ENCODE measurements at regions not wholly inside any gene's neighbourhood (a gene's known extent, or its start where the extent isn't known, plus 50 kb on each side); places are given as distances from the start of the nearest gene placed in this dataset.

GRCh38 chr1:222189218-222189617, 358.7 kb downstream of the HHIPL2 start:
- Histone ChIP-seq H3K27ac (ENCODE audit: low read depth, low read length) (no peak overlapping the region), H4K20me1 (ENCODE audit: control insufficient read depth, insufficient read depth, low read depth, low read length) (no peaks in the 10 kb centered on the region)

DNA sequence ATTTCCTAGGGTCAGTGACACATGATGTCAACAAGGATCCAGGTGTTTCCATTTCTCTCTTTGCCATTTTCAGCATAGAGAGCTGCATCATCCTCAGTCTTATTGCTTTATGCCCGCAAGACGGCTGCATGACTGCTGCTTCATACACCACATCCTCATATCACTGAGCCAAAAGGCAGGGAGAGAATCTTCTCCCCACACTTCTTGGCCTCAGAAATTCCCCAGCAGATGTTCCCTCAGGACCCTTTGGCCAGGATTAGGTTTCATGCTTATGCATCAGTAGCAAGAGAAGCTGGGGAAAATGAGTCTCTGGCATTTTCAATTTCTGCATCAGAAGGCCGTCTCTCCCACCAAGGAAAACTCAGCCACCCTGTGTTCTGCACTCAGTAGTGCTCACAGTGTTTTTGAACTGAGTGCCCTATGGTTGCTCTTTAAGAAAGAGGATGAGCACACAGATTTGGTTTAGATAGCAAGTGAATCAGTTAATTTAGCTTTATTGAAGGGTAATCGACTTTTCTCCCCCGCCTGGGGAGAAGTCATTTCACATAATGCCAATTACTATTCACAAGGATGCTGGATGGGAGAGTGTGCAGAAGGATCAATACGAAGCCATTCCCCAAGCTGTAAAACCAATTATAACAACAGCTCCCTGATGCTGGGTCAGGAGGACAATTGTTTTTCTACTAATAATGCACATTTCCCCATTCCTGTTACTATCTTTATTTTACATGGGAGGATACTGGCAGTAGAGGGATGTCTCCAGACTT, 360.2 kb downstream of the HHIPL2 start:
- Histone ChIP-seq H3K9me2 (replicated peaks; ENCODE audit: control insufficient read depth, low read length) (no peaks in the 10 kb centered on the region), H3K4me3 (ENCODE audit: low read length) (no peak overlapping the region), H3K27me3 (ENCODE audit: control insufficient read depth, low read length) (no peaks in the 10 kb centered on the region), H3K79me2 (ENCODE audit: control insufficient read depth, low read length) (no peaks in the 10 kb centered on the region), H3K27ac (ENCODE audit: low read depth, low read length) (no peak overlapping the region), H3K4me2 (ENCODE audit: low read length) (no peak overlapping the region), H4K20me1 (ENCODE audit: control insufficient read depth, insufficient read depth, low read depth, low read length) (no peaks in the 10 kb centered on the region), H3K4me1 (ENCODE audit: control insufficient read depth, low read length) (no peaks in the 10 kb centered on the region), H3F3A (ENCODE audit: control insufficient read depth, insufficient read depth) (no peaks in the 10 kb centered on the region), H3K36me3 (ENCODE audit: control insufficient read depth, low read length) (no peaks in the 10 kb centered on the region), H3K9me3 (ENCODE audit: control insufficient read depth, insufficient read depth, low read length) (no peaks in the 10 kb centered on the region)
- TF ChIP-seq, protein P1, sequence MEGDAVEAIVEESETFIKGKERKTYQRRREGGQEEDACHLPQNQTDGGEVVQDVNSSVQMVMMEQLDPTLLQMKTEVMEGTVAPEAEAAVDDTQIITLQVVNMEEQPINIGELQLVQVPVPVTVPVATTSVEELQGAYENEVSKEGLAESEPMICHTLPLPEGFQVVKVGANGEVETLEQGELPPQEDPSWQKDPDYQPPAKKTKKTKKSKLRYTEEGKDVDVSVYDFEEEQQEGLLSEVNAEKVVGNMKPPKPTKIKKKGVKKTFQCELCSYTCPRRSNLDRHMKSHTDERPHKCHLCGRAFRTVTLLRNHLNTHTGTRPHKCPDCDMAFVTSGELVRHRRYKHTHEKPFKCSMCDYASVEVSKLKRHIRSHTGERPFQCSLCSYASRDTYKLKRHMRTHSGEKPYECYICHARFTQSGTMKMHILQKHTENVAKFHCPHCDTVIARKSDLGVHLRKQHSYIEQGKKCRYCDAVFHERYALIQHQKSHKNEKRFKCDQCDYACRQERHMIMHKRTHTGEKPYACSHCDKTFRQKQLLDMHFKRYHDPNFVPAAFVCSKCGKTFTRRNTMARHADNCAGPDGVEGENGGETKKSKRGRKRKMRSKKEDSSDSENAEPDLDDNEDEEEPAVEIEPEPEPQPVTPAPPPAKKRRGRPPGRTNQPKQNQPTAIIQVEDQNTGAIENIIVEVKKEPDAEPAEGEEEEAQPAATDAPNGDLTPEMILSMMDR (IDR thresholded peaks at IDR 0.05; ENCODE audit: low read depth, low read length, poor library complexity, severe bottlenecking) = no peak
- TF ChIP-seq EZH2phosphoT487 (IDR thresholded peaks at IDR 0.05; ENCODE audit: borderline replicate concordance, low read length) = no peak

More at GRCh38 chr1:222189218-222189617, 358.7 kb downstream of the HHIPL2 start:
- H3K4me3 ChIP-seq (ENCODE audit: low read length) = no peak overlapping the region
- H3K36me3 ChIP-seq (ENCODE audit: control insufficient read depth, low read length) = no peaks in the 10 kb centered on the region
- H3K9me2 ChIP-seq (replicated peaks; ENCODE audit: control insufficient read depth, low read length) = no peaks in the 10 kb centered on the region
- H3K4me2 ChIP-seq (ENCODE audit: low read length) = no peak overlapping the region
- H3K79me2 ChIP-seq (ENCODE audit: control insufficient read depth, low read length) = no peaks in the 10 kb centered on the region
- no peaks in the 10 kb centered on the region for H3K27me3 ChIP-seq (ENCODE audit: control insufficient read depth, low read length)
- no peaks in the 10 kb centered on the region for H3F3A ChIP-seq (ENCODE audit: control insufficient read depth, insufficient read depth)
- TF ChIP-seq EZH2phosphoT487 (IDR thresholded peaks at IDR 0.05; ENCODE audit: borderline replicate concordance, low read length) = no peak
- TF ChIP-seq, protein P1 (IDR thresholded peaks at IDR 0.05; ENCODE audit: low read depth, low read length, poor library complexity, severe bottlenecking) = no peak
- H3K4me1 ChIP-seq (ENCODE audit: control insufficient read depth, low read length) = no peaks in the 10 kb centered on the region
- H3K9me3 ChIP-seq (ENCODE audit: control insufficient read depth, insufficient read depth, low read length) = no peaks in the 10 kb centered on the region

- TF ChIP-seq, protein P1 (IDR thresholded peaks at IDR 0.05; ENCODE audit: low read depth, low read length, poor library complexity, severe bottlenecking) = no peak
- TF ChIP-seq EZH2phosphoT487 (IDR thresholded peaks at IDR 0.05; ENCODE audit: borderline replicate concordance, low read length) = no peak
- Histone ChIP-seq H3K4me2 (ENCODE audit: low read length) (no peak overlapping the region), H3K27me3 (ENCODE audit: control insufficient read depth, low read length) (no peaks in the 10 kb centered on the region), H3F3A (ENCODE audit: control insufficient read depth, insufficient read depth) (no peaks in the 10 kb centered on the region), H3K27ac (ENCODE audit: low read depth, low read length) (no peak overlapping the region), H3K4me3 (ENCODE audit: low read length) (no peak overlapping the region), H3K9me3 (ENCODE audit: control insufficient read depth, insufficient read depth, low read length) (no peaks in the 10 kb centered on the region), H4K20me1 (ENCODE audit: control insufficient read depth, insufficient read depth, low read depth, low read length) (no peaks in the 10 kb centered on the region), H3K36me3 (ENCODE audit: control insufficient read depth, low read length) (no peaks in the 10 kb centered on the region), H3K4me1 (ENCODE audit: control insufficient read depth, low read length) (no peaks in the 10 kb centered on the region), H3K9me2 (replicated peaks; ENCODE audit: control insufficient read depth, low read length) (no peaks in the 10 kb centered on the region), H3K79me2 (ENCODE audit: control insufficient read depth, low read length) (no peaks in the 10 kb centered on the region)
These were observed 365.3 kb downstream of the HHIPL2 start for GRCh38 chr1:222182641-222183040.
